HepG2 (cell line): ENCODE measurements at regions not wholly inside any gene's neighbourhood (a gene's known extent, or its start where the extent isn't known, plus 50 kb on each side); places are given as distances from the start of the nearest gene placed in this dataset.

ENCODE experiments used
- ATAC-seq: fragments of 200-7000 bp; cut with Tn5 transposase; 3 replicates; pipeline ENCODE4 v1.9.1; 2020; ENCODE audit warnings: mild to moderate bottlenecking, moderate library complexity
- BruUV-seq: library from RNA; stranded (reverse); fragments of 400-500 nt; replicated peaks from 2 replicates; lab custom pipeline; 2021; lab: Mats Ljungman, UMichigan
- CTCF ChIA-PET: fragments of 300-600 bp; formaldehyde crosslinking; extraction: SDS; loops from one replicate; lab custom pipeline; 2021; ENCODE audit warnings: low total read pairs, inconsistent platforms, low intra/inter-chr PET ratio; lab: Yijun Ruan, JAX
- POLR2A ChIA-PET: fragments of 350-600 bp; sonication (Branson Sonifier 250); formaldehyde crosslinking; loops from one replicate; lab custom pipeline; 2020; ENCODE audit warnings: antibody characterized with exemption, inconsistent platforms; lab: Yijun Ruan, JAX
- DNase-seq: peaks from one replicate; pipeline ENCODE4 v3.0.0-alpha.2; 2015; ENCODE audit warnings: low spot score
- FAIRE-seq: peaks from 3 replicates; lab custom pipeline; 2011; peaks lifted over from hg19 to GRCh38; lab: Jason Lieb, UNC
- H2AFZ ChIP-seq: one replicate; pipeline ENCODE4 v1.6.1; 2011; ENCODE audit warnings: low read length, inconsistent platforms
- H3K27ac ChIP-seq: fragments of 300-600 bp; 3 replicates; pipeline ENCODE4 v1.8.0; 2011; ENCODE audit warnings: mixed run types, mild to moderate bottlenecking, mixed read lengths, low read length, inconsistent platforms; ENCODE audit not compliant: insufficient read depth; ENCODE audit errors: extremely low read length
- H3K27me3 ChIP-seq, 2 experiments: fragments of 200-600 bp in 1 of 2; 2 replicates in 1 of 2; 3 replicates in 1 of 2; pipeline versions ENCODE4 v1.6.0 to v1.8.0; 2011; ENCODE audit warnings: low read length in 2 of 2, mild to moderate bottlenecking in 2 of 2, moderate library complexity in 2 of 2, inconsistent platforms in 1 of 2; ENCODE audit not compliant: insufficient read depth in 2 of 2, control insufficient read depth in 1 of 2
- H3K36me3 ChIP-seq, 2 experiments: fragments of 200-600 bp in 1 of 2; replicated peaks in 1 of 2; 2 replicates in 1 of 2; 3 replicates in 1 of 2; pipeline versions ENCODE4 v1.5.1 to v1.8.0; 2011; ENCODE audit warnings: low read length in 2 of 2, inconsistent platforms in 1 of 2; ENCODE audit not compliant: insufficient read depth in 2 of 2, control insufficient read depth in 1 of 2
- H3K4me1 ChIP-seq: 2 replicates; pipeline ENCODE4 v1.5.1; 2012; ENCODE audit warnings: low read length, inconsistent platforms; ENCODE audit not compliant: insufficient read depth
- H3K4me2 ChIP-seq: 2 replicates; pipeline ENCODE4 v1.6.0; 2011; ENCODE audit warnings: low read depth, low read length, inconsistent platforms
- H3K4me3 ChIP-seq, 3 experiments: fragments of 200-600 bp in 1 of 3; sonication (generic), shearing (Covaris generic) in 1 of 3; replicated peaks in 1 of 3; 2 replicates each; pipeline ENCODE4 v1.5.1; 2011 to 2016; ENCODE audit warnings: low read length in 3 of 3, inconsistent platforms in 2 of 3, low read depth in 2 of 3, mild to moderate bottlenecking in 2 of 3, control low read depth in 1 of 3, mixed read lengths in 1 of 3; ENCODE audit not compliant: insufficient read depth in 1 of 3
- H3K79me2 ChIP-seq: one replicate; pipeline ENCODE4 v1.6.1; 2011; ENCODE audit warnings: low read length, inconsistent platforms; ENCODE audit not compliant: insufficient read depth
- H3K9ac ChIP-seq: 2 replicates; pipeline ENCODE4 v1.6.0; 2011; ENCODE audit warnings: mild to moderate bottlenecking, low read depth, low read length, inconsistent platforms; ENCODE audit not compliant: insufficient read depth
- H3K9me3 ChIP-seq: 2 replicates; pipeline ENCODE4 v1.5.1; 2012; ENCODE audit warnings: mild to moderate bottlenecking, low read length
- H4K20me1 ChIP-seq: 2 replicates; pipeline ENCODE4 v1.6.0; 2011; ENCODE audit warnings: inconsistent platforms, mild to moderate bottlenecking, low read length, moderate library complexity; ENCODE audit not compliant: insufficient read depth
- GABPB1 ChIP-seq: IDR thresholded peaks from 2 replicates; pipeline ENCODE4 v1.6.1; 2016; ENCODE audit warnings: mild to moderate bottlenecking, missing genetic modification reagents, moderate library complexity, missing compliant biosample characterization
- STAG1 ChIP-seq: sonication (generic); formaldehyde crosslinking; IDR thresholded peaks from 2 replicates; pipeline ENCODE4 v1.4.0; 2020; ENCODE audit warnings: missing genetic modification reagents
- ZBTB20 ChIP-seq: sonication (generic); formaldehyde crosslinking; IDR thresholded peaks from 2 replicates; pipeline ENCODE4 v1.8.1; 2023; ENCODE audit warnings: missing genetic modification reagents, low read depth, mild to moderate bottlenecking, borderline replicate concordance
- ZNF614 ChIP-seq: IDR thresholded peaks from 2 replicates; pipeline ENCODE4 v1.6.1; 2018; ENCODE audit warnings: missing biosample characterization, missing genetic modification reagents, inconsistent platforms, borderline replicate concordance
- WGBS: methylation state at CpG from one replicate; pipeline ENCODE4 v1.1.6; 2017; ENCODE audit warnings: low lambda C conversion rate; 5-methylcytosine and 5-hydroxymethylcytosine counted together
- in situ Hi-C: cut with HindIII; loops from 2 replicates; pipeline ENCODE4 v1.10.0; 2017; ENCODE audit warnings: low pct_unique_long_range_greater_than_20kb; ENCODE audit not compliant: extremely low pct_ligation_motif_present
- intact Hi-C: fragments of 100-400 bp; cut with micrococcal nuclease; formaldehyde crosslinking; loops from one replicate; pipeline ENCODE4 v1.10.0; 2022; ENCODE audit not compliant: unreplicated experiment
- TF ChIP-seq, protein P1 (sequence below): sonication (generic); formaldehyde crosslinking; IDR thresholded peaks from 2 replicates; pipeline ENCODE4 v1.4.0; 2020; ENCODE audit warnings: mild to moderate bottlenecking, missing genetic modification reagents
- TF ChIP-seq, protein P2 (sequence below): IDR thresholded peaks from 2 replicates; pipeline ENCODE4 v1.6.1; 2016; ENCODE audit warnings: missing biosample characterization, missing genetic modification reagents, low read depth
- TF ChIP-seq, protein P3 (sequence below): sonication (generic); formaldehyde crosslinking; conservative IDR thresholded peaks from 2 replicates; pipeline ENCODE4 v1.4.0; 2020; ENCODE audit warnings: missing genetic modification reagents
- TF ChIP-seq, protein P4 (sequence below): IDR thresholded peaks from 2 replicates; pipeline ENCODE4 v1.6.1; 2016
- TF ChIP-seq, protein P5 (sequence below): sonication (generic); formaldehyde crosslinking; IDR thresholded peaks from 2 replicates; pipeline ENCODE4 v1.4.0; 2020; ENCODE audit warnings: missing genetic modification reagents
- TF ChIP-seq, protein P6 (sequence below): sonication (generic); formaldehyde crosslinking; IDR thresholded peaks from 2 replicates; pipeline ENCODE4 v1.4.0; 2020; ENCODE audit warnings: missing genetic modification reagents
- TF ChIP-seq, protein P7 (sequence below): sonication (generic); formaldehyde crosslinking; IDR thresholded peaks from 2 replicates; pipeline ENCODE4 v1.5.0; 2020; ENCODE audit warnings: mild to moderate bottlenecking, missing genetic modification reagents, borderline replicate concordance

DNA sequence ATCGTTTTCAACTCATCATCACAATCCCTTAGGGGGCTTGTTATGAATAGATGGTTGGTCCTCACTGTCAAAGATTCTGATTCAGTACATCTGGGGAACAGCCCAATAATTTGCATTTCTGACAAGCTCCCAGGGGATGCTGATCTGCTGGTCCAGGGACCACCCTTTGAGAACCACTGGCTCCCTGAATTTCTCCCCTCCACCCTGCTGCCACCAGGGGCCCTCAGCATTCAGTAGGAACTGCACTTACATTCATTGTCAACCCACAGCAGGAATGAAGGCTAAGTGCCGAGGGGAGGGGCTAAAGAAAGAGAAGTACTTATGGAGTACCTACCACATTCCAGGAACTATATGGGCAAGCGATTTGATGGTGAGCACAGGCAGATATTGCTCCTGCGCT is 85.9 kb downstream of the BOD1 start:
- in situ Hi-C loops (no loop called here), intact Hi-C loops (no loop called here)
- no peak overlapping the region for H2AFZ ChIP-seq
- no peaks in the 10 kb centered on the region for H4K20me1 ChIP-seq
- peak; percentile 74 for ATAC-seq
- peaks cover 1 to 6% of the 10 kb centered on the region in 2 experiments; a peak in 2 of 5 replicates for H3K27me3 ChIP-seq
- BruUV-seq, result no TSS peak
- ChIA-PET CTCF (no interaction called here), POLR2A (no interaction called here)
- no peak overlapping the region for H3K4me2 ChIP-seq
- peak; percentile 16 for DNase-seq
- no peak for FAIRE-seq
- H3K9me3 ChIP-seq, result no peaks in the 10 kb centered on the region
- WGBS, result 31% methylated on average over 4 of the region's 4 CpGs
- H3K27ac ChIP-seq, result no peak overlapping the region
- no peaks in the 10 kb centered on the region for H3K36me3 ChIP-seq
- no peak overlapping the region for H3K4me3 ChIP-seq
- no peaks in the 10 kb centered on the region for H3K79me2 ChIP-seq
- no peaks in the 10 kb centered on the region for H3K4me1 ChIP-seq
- H3K9ac ChIP-seq, result no peak overlapping the region
- TF ChIP-seq, protein P1, sequence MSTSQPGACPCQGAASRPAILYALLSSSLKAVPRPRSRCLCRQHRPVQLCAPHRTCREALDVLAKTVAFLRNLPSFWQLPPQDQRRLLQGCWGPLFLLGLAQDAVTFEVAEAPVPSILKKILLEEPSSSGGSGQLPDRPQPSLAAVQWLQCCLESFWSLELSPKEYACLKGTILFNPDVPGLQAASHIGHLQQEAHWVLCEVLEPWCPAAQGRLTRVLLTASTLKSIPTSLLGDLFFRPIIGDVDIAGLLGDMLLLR (CRISPR knock-in tag), result no peak
- TF ChIP-seq ZNF614 (CRISPR knock-in tag), result no peak
- TF ChIP-seq, protein P2, sequence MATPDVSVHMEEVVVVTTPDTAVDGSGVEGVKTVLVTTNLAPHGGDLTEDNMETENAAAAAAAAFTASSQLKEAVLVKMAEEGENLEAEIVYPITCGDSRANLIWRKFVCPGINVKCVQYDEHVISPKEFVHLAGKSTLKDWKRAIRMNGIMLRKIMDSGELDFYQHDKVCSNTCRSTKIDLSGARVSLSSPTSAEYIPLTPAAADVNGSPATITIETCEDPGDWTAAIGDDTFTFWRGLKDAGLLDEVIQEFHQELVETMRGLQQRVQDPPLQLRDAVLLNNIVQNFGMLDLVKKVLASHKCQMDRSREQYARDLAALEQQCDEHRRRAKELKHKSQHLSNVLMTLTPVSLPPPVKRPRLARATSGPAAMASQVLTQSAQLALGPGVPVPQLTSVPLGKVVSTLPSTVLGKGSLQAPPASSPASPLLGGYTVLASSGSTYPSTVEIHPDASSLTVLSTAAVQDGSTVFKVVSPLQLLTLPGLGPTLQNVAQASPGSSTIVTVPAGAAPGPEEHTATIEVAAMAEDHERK, result no peak
- TF ChIP-seq, protein P3, sequence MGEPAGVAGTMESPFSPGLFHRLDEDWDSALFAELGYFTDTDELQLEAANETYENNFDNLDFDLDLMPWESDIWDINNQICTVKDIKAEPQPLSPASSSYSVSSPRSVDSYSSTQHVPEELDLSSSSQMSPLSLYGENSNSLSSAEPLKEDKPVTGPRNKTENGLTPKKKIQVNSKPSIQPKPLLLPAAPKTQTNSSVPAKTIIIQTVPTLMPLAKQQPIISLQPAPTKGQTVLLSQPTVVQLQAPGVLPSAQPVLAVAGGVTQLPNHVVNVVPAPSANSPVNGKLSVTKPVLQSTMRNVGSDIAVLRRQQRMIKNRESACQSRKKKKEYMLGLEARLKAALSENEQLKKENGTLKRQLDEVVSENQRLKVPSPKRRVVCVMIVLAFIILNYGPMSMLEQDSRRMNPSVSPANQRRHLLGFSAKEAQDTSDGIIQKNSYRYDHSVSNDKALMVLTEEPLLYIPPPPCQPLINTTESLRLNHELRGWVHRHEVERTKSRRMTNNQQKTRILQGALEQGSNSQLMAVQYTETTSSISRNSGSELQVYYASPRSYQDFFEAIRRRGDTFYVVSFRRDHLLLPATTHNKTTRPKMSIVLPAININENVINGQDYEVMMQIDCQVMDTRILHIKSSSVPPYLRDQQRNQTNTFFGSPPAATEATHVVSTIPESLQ (CRISPR knock-in tag), result no peak
- TF ChIP-seq, protein P4, sequence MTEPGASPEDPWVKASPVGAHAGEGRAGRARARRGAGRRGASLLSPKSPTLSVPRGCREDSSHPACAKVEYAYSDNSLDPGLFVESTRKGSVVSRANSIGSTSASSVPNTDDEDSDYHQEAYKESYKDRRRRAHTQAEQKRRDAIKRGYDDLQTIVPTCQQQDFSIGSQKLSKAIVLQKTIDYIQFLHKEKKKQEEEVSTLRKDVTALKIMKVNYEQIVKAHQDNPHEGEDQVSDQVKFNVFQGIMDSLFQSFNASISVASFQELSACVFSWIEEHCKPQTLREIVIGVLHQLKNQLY, result no peak
- TF ChIP-seq GABPB1 (CRISPR knock-in tag), result no peak
- TF ChIP-seq, protein P5, sequence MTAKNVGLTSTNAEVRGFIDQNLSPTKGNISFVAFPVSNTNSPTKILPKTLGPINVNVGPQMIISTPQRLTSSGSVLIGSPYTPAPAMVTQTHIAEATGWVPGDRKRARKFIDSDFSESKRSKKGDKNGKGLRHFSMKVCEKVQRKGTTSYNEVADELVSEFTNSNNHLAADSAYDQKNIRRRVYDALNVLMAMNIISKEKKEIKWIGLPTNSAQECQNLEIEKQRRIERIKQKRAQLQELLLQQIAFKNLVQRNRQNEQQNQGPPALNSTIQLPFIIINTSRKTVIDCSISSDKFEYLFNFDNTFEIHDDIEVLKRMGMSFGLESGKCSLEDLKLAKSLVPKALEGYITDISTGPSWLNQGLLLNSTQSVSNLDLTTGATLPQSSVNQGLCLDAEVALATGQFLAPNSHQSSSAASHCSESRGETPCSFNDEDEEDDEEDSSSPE (CRISPR knock-in tag), result no peak
- peak; percentile 24; the same call in 1 of the 2 replicates for TF ChIP-seq STAG1
- TF ChIP-seq, protein P6, sequence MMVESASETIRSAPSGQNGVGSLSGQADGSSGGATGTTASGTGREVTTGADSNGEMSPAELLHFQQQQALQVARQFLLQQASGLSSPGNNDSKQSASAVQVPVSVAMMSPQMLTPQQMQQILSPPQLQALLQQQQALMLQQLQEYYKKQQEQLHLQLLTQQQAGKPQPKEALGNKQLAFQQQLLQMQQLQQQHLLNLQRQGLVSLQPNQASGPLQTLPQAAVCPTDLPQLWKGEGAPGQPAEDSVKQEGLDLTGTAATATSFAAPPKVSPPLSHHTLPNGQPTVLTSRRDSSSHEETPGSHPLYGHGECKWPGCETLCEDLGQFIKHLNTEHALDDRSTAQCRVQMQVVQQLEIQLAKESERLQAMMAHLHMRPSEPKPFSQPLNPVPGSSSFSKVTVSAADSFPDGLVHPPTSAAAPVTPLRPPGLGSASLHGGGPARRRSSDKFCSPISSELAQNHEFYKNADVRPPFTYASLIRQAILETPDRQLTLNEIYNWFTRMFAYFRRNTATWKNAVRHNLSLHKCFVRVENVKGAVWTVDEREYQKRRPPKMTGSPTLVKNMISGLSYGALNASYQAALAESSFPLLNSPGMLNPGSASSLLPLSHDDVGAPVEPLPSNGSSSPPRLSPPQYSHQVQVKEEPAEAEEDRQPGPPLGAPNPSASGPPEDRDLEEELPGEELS, result no peak
- TF ChIP-seq ZBTB20 (CRISPR knock-in tag), result no peak
- TF ChIP-seq, protein P7, sequence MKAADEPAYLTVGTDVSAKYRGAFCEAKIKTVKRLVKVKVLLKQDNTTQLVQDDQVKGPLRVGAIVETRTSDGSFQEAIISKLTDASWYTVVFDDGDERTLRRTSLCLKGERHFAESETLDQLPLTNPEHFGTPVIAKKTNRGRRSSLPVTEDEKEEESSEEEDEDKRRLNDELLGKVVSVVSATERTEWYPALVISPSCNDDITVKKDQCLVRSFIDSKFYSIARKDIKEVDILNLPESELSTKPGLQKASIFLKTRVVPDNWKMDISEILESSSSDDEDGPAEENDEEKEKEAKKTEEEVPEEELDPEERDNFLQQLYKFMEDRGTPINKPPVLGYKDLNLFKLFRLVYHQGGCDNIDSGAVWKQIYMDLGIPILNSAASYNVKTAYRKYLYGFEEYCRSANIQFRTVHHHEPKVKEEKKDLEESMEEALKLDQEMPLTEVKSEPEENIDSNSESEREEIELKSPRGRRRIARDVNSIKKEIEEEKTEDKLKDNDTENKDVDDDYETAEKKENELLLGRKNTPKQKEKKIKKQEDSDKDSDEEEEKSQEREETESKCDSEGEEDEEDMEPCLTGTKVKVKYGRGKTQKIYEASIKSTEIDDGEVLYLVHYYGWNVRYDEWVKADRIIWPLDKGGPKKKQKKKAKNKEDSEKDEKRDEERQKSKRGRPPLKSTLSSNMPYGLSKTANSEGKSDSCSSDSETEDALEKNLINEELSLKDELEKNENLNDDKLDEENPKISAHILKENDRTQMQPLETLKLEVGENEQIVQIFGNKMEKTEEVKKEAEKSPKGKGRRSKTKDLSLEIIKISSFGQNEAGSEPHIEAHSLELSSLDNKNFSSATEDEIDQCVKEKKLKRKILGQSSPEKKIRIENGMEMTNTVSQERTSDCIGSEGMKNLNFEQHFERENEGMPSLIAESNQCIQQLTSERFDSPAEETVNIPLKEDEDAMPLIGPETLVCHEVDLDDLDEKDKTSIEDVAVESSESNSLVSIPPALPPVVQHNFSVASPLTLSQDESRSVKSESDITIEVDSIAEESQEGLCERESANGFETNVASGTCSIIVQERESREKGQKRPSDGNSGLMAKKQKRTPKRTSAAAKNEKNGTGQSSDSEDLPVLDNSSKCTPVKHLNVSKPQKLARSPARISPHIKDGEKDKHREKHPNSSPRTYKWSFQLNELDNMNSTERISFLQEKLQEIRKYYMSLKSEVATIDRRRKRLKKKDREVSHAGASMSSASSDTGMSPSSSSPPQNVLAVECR (CRISPR knock-in tag), result no peak
